ENCODE measurements at regions not wholly inside any gene's neighbourhood (a gene's known extent, or its start where the extent isn't known, plus 50 kb on each side); places are given as distances from the start of the nearest gene placed in this dataset.

- Histone ChIP-seq H3K18ac (ENCODE audit: low read depth in 1 of 2, low read length in 2 of 2) (no peak overlapping the region), H2BK5ac (ENCODE audit: low read depth, low read length, poor library complexity, severe bottlenecking) (no peak overlapping the region), H4K91ac (ENCODE audit: low read length) (no peak overlapping the region), H3K27ac (ENCODE audit: low read length, poor library complexity, severe bottlenecking) (no peak overlapping the region), H2AFZ (ENCODE audit: low read depth, low read length) (no peak overlapping the region), H3K4me2 (ENCODE audit: low read length, poor library complexity, severe bottlenecking) (no peak overlapping the region), H3K4ac (ENCODE audit: low read depth in 1 of 2, low read length in 2 of 2) (no peak overlapping the region), H3K9me3 (ENCODE audit: control insufficient read depth, low read length) (no peaks in the 10 kb centered on the region), H3K9ac (ENCODE audit: low read length) (no peak overlapping the region), H2AK5ac (ENCODE audit: low read length, severe bottlenecking) (no peak overlapping the region), H3K4me3 (ENCODE audit: insufficient read depth in 1 of 2, low read depth in 1 of 2, low read length in 2 of 2) (no peak overlapping the region), H3K27me3 (ENCODE audit: control insufficient read depth in 1 of 2, insufficient read depth in 1 of 2, low read length in 2 of 2) (no peaks in the 10 kb centered on the region), H3K4me1 (ENCODE audit: control insufficient read depth, insufficient read depth, low read depth, low read length) (no peaks in the 10 kb centered on the region), H2BK15ac (ENCODE audit: low read depth, poor library complexity, severe bottlenecking) (no peak overlapping the region), H4K8ac (ENCODE audit: low read length) (no peak overlapping the region), H2BK12ac (ENCODE audit: low read length in 2 of 2) (no peak overlapping the region), H3K14ac (ENCODE audit: low read length in 2 of 2) (no peak overlapping the region), H3K36me3 (ENCODE audit: control insufficient read depth in 1 of 2, insufficient read depth in 2 of 2, low read depth in 1 of 2, low read length in 2 of 2) (no peaks in the 10 kb centered on the region), H3K79me1 (replicated peaks; ENCODE audit: low read length, poor library complexity, severe bottlenecking) (no peaks in the 10 kb centered on the region), H2BK120ac (ENCODE audit: low read depth, low read length) (no peak overlapping the region), H3K23ac (ENCODE audit: low read length in 2 of 2) (no peak overlapping the region)
- no peak for DNase-seq
- 88% methylated on average over 4 of the region's 4 CpGs for WGBS
Observed at GRCh38 chr9:79280691-79281090, 291.1 kb upstream of the TLE4 start.

GRCh38 chr9:79284081-79284480 is 287.7 kb upstream of the TLE4 start:
- Histone ChIP-seq H3K23ac (ENCODE audit: low read length in 2 of 2) (no peak overlapping the region), H2BK120ac (ENCODE audit: low read depth, low read length) (no peak overlapping the region), H3K14ac (ENCODE audit: low read length in 2 of 2) (no peak overlapping the region), H2BK12ac (ENCODE audit: low read length in 2 of 2) (no peak overlapping the region), H3K4me2 (ENCODE audit: low read length, poor library complexity, severe bottlenecking) (no peak overlapping the region), H3K79me1 (replicated peaks; ENCODE audit: low read length, poor library complexity, severe bottlenecking) (no peaks in the 10 kb centered on the region), H3K27ac (ENCODE audit: low read length, poor library complexity, severe bottlenecking) (no peak overlapping the region), H3K9me3 (ENCODE audit: control insufficient read depth, low read length) (no peaks in the 10 kb centered on the region), H3K36me3 (ENCODE audit: control insufficient read depth in 1 of 2, insufficient read depth in 2 of 2, low read depth in 1 of 2, low read length in 2 of 2) (no peaks in the 10 kb centered on the region), H3K18ac (ENCODE audit: low read depth in 1 of 2, low read length in 2 of 2) (no peak overlapping the region), H2BK5ac (ENCODE audit: low read depth, low read length, poor library complexity, severe bottlenecking) (no peak overlapping the region), H3K4me1 (ENCODE audit: control insufficient read depth, insufficient read depth, low read depth, low read length) (no peaks in the 10 kb centered on the region), H2BK15ac (ENCODE audit: low read depth, poor library complexity, severe bottlenecking) (no peak overlapping the region), H3K27me3 (ENCODE audit: control insufficient read depth in 1 of 2, insufficient read depth in 1 of 2, low read length in 2 of 2) (peaks cover 0 to 5% of the 10 kb centered on the region in 2 experiments), H4K91ac (ENCODE audit: low read length) (no peak overlapping the region), H3K4me3 (ENCODE audit: insufficient read depth in 1 of 2, low read depth in 1 of 2, low read length in 2 of 2) (no peak overlapping the region), H3K4ac (ENCODE audit: low read depth in 1 of 2, low read length in 2 of 2) (no peak overlapping the region), H4K8ac (ENCODE audit: low read length) (no peak overlapping the region), H2AK5ac (ENCODE audit: low read length, severe bottlenecking) (no peak overlapping the region), H3K9ac (ENCODE audit: low read length) (no peak overlapping the region), H2AFZ (ENCODE audit: low read depth, low read length) (no peak overlapping the region)
- no peak for DNase-seq

- no peak overlapping the region for H3K27ac ChIP-seq (ENCODE audit: low read length, poor library complexity, severe bottlenecking)
- H3K18ac ChIP-seq (ENCODE audit: low read depth in 1 of 2, low read length in 2 of 2): no peak overlapping the region
- no peak overlapping the region for H2BK5ac ChIP-seq (ENCODE audit: low read depth, low read length, poor library complexity, severe bottlenecking)
- no peak overlapping the region for H3K4me2 ChIP-seq (ENCODE audit: low read length, poor library complexity, severe bottlenecking)
- no peaks in the 10 kb centered on the region for H3K9me3 ChIP-seq (ENCODE audit: control insufficient read depth, low read length)
- H2AFZ ChIP-seq (ENCODE audit: low read depth, low read length): no peak overlapping the region
- H3K14ac ChIP-seq (ENCODE audit: low read length in 2 of 2): no peak overlapping the region
- no peak overlapping the region for H3K9ac ChIP-seq (ENCODE audit: low read length)
- no peak for DNase-seq
- no peak overlapping the region for H3K23ac ChIP-seq (ENCODE audit: low read length in 2 of 2)
- no peak overlapping the region for H3K4ac ChIP-seq (ENCODE audit: low read depth in 1 of 2, low read length in 2 of 2)
- H2BK15ac ChIP-seq (ENCODE audit: low read depth, poor library complexity, severe bottlenecking): no peak overlapping the region
- H3K79me1 ChIP-seq (replicated peaks; ENCODE audit: low read length, poor library complexity, severe bottlenecking): no peaks in the 10 kb centered on the region
- H2BK12ac ChIP-seq (ENCODE audit: low read length in 2 of 2): no peak overlapping the region
- no peak overlapping the region for H3K4me3 ChIP-seq (ENCODE audit: insufficient read depth in 1 of 2, low read depth in 1 of 2, low read length in 2 of 2)
- H2BK120ac ChIP-seq (ENCODE audit: low read depth, low read length): no peak overlapping the region
- no peak overlapping the region for H2AK5ac ChIP-seq (ENCODE audit: low read length, severe bottlenecking)
- H3K36me3 ChIP-seq (ENCODE audit: control insufficient read depth in 1 of 2, insufficient read depth in 2 of 2, low read depth in 1 of 2, low read length in 2 of 2): no peaks in the 10 kb centered on the region
- no peak overlapping the region for H4K8ac ChIP-seq (ENCODE audit: low read length)
- peaks cover 0 to 5% of the 10 kb centered on the region in 2 experiments for H3K27me3 ChIP-seq (ENCODE audit: control insufficient read depth in 1 of 2, insufficient read depth in 1 of 2, low read length in 2 of 2)
- H4K91ac ChIP-seq (ENCODE audit: low read length): no peak overlapping the region
- 70% methylated on average over 5 of the region's 7 CpGs for WGBS
- no peaks in the 10 kb centered on the region for H3K4me1 ChIP-seq (ENCODE audit: control insufficient read depth, insufficient read depth, low read depth, low read length)
Observed at GRCh38 chr9:79286992-79287707, 284.6 kb upstream of the TLE4 start.

- Histone ChIP-seq H3K4me2 (ENCODE audit: low read length, poor library complexity, severe bottlenecking) (no peak overlapping the region), H3K4me1 (ENCODE audit: control insufficient read depth, insufficient read depth, low read depth, low read length) (no peaks in the 10 kb centered on the region), H3K4me3 (ENCODE audit: insufficient read depth in 1 of 2, low read depth in 1 of 2, low read length in 2 of 2) (no peak overlapping the region), H3K4ac (ENCODE audit: low read depth in 1 of 2, low read length in 2 of 2) (no peak overlapping the region), H2BK5ac (ENCODE audit: low read depth, low read length, poor library complexity, severe bottlenecking) (no peak overlapping the region), H2BK12ac (ENCODE audit: low read length in 2 of 2) (no peak overlapping the region), H3K14ac (ENCODE audit: low read length in 2 of 2) (no peak overlapping the region), H3K27ac (ENCODE audit: low read length, poor library complexity, severe bottlenecking) (no peak overlapping the region), H3K9ac (ENCODE audit: low read length) (no peak overlapping the region), H3K27me3 (ENCODE audit: control insufficient read depth in 1 of 2, insufficient read depth in 1 of 2, low read length in 2 of 2) (peaks cover 0 to 5% of the 10 kb centered on the region in 2 experiments), H3K23ac (ENCODE audit: low read length in 2 of 2) (no peak overlapping the region), H3K79me1 (replicated peaks; ENCODE audit: low read length, poor library complexity, severe bottlenecking) (no peaks in the 10 kb centered on the region), H2BK120ac (ENCODE audit: low read depth, low read length) (no peak overlapping the region), H2BK15ac (ENCODE audit: low read depth, poor library complexity, severe bottlenecking) (no peak overlapping the region), H3K36me3 (ENCODE audit: control insufficient read depth in 1 of 2, insufficient read depth in 2 of 2, low read depth in 1 of 2, low read length in 2 of 2) (no peaks in the 10 kb centered on the region), H3K18ac (ENCODE audit: low read depth in 1 of 2, low read length in 2 of 2) (no peak overlapping the region), H4K8ac (ENCODE audit: low read length) (no peak overlapping the region), H2AFZ (ENCODE audit: low read depth, low read length) (no peak overlapping the region), H4K91ac (ENCODE audit: low read length) (no peak overlapping the region), H3K9me3 (ENCODE audit: control insufficient read depth, low read length) (no peaks in the 10 kb centered on the region), H2AK5ac (ENCODE audit: low read length, severe bottlenecking) (no peak overlapping the region)
- 78% methylated on average over 4 of the region's 4 CpGs for WGBS
- no peak for DNase-seq
Observed at GRCh38 chr9:79287708-79288290, 284.0 kb upstream of the TLE4 start.
